Gastrocnemius medialis (tissue), 4 donors: ENCODE measurements at regions not wholly inside any gene's neighbourhood (a gene's known extent, or its start where the extent isn't known, plus 50 kb on each side); places are given as distances from the start of the nearest gene placed in this dataset.

ENCODE experiments used
- CTCF ChIP-seq, 5 experiments: fragments of 450-650 bp in 3 of 5; fragments of 200-600 bp in 2 of 5; sonication (generic) in 2 of 5; IDR thresholded peaks in 4 of 5; conservative IDR thresholded peaks in 1 of 5; 1 replicate in 4 of 5; 2 replicates in 1 of 5; pipeline ENCODE4 v1.5.1; 2016 to 2019; ENCODE audit warnings: antibody characterized with exemption in 5 of 5, mild to moderate bottlenecking in 3 of 5, moderate library complexity in 3 of 5
- POLR2A ChIP-seq, 2 donors: fragments of 450-650 bp; IDR thresholded peaks; one replicate each; pipeline ENCODE4 v1.6.1; 2017; ENCODE audit warnings: antibody characterized with exemption in 2 of 2, mild to moderate bottlenecking in 2 of 2, moderate library complexity in 2 of 2

- TF ChIP-seq CTCF (IDR thresholded peaks at IDR 0.05 in 4 of 5, conservative IDR thresholded peaks at IDR 0.05 in 1 of 5) (no peak), POLR2A (IDR thresholded peaks at IDR 0.05) (no peak)
Measured at GRCh38 chr5:27172693-27173092, 134.3 kb upstream of the CDH9 start.
